K562 (cell line): ENCODE measurements at regions not wholly inside any gene's neighbourhood (a gene's known extent, or its start where the extent isn't known, plus 50 kb on each side); places are given as distances from the start of the nearest gene placed in this dataset.

Experiments used
- CREB3 ChIP-seq: fragments of 450-650 bp; conservative IDR thresholded peaks from 2 replicates; pipeline ENCODE4 v1.6.1; 2016; ENCODE audit warnings: missing genetic modification characterization, low read depth, mild to moderate bottlenecking, missing compliant biosample characterization, moderate library complexity
- CTCF ChIP-seq, 3 experiments: IDR thresholded peaks in 2 of 3; conservative IDR thresholded peaks in 1 of 3; 2 replicates each; pipeline ENCODE4 v1.5.1; 2011 to 2012; ENCODE audit warnings: low read length in 3 of 3, mild to moderate bottlenecking in 3 of 3, control low read depth in 2 of 3, improper control_type of control experiment in 1 of 3, inconsistent platforms in 1 of 3, low read depth in 1 of 3, mixed read lengths in 1 of 3, moderate library complexity in 1 of 3; ENCODE audit not compliant: insufficient read depth in 2 of 3
- JUNB ChIP-seq: fragments of 450-650 bp; formaldehyde crosslinking; conservative IDR thresholded peaks from 2 replicates; pipeline ENCODE4 v1.4.0; 2020; ENCODE audit warnings: mild to moderate bottlenecking
- MLLT1 ChIP-seq, 2 experiments: fragments of 450-650 bp; IDR thresholded peaks; 2 replicates each; pipeline ENCODE4 v1.6.1; 2016
- NCOR1 ChIP-seq: fragments of 450-650 bp; IDR thresholded peaks from 2 replicates; pipeline ENCODE4 v1.6.1; 2016; ENCODE audit warnings: mild to moderate bottlenecking, moderate library complexity
- POLR2AphosphoS5 ChIP-seq: IDR thresholded peaks from 2 replicates; pipeline ENCODE4 v1.6.1; 2011; ENCODE audit warnings: mild to moderate bottlenecking, low read depth, low read length, moderate library complexity; ENCODE audit not compliant: control insufficient read depth, insufficient read depth
- SNRNP70 ChIP-seq: fragments of 200-400 bp; formaldehyde crosslinking; optimal IDR thresholded peaks from 2 replicates; pipeline ENCODE3; 2017; ENCODE audit warnings: low read depth, low read length
- ZFX ChIP-seq: sonication (generic); formaldehyde crosslinking; IDR thresholded peaks from 2 replicates; pipeline ENCODE4 v1.8.0; 2022; ENCODE audit warnings: mild to moderate bottlenecking, missing genetic modification reagents, moderate library complexity
- ZNF133 ChIP-seq: fragments of 250-450 bp; sonication (Bioruptor Pico); IDR thresholded peaks from 2 replicates; pipeline ENCODE4 v1.4.0; 2020; ENCODE audit warnings: mild to moderate bottlenecking

GRCh38 chr11:28965819-28966218, 857.6 kb downstream of the METTL15 start:
- TF ChIP-seq MLLT1 (IDR thresholded peaks at IDR 0.05) (no peak), CTCF (IDR thresholded peaks at IDR 0.05 in 2 of 3, conservative IDR thresholded peaks at IDR 0.05 in 1 of 3; ENCODE audit: insufficient read depth in 2 of 3, low read depth in 1 of 3, low read length in 3 of 3) (no peak), CREB3 (tag) (no peak), POLR2AphosphoS5 (no peak), JUNB (CRISPR knock-in tag) (no peak), NCOR1 (no peak), SNRNP70 (no peak), ZFX (CRISPR knock-in tag) (no peak), ZNF133 (CRISPR knock-in tag) (no peak)
